Tibial nerve (tissue), 4 donors: ENCODE measurements at regions not wholly inside any gene's neighbourhood (a gene's known extent, or its start where the extent isn't known, plus 50 kb on each side); places are given as distances from the start of the nearest gene placed in this dataset.

Source experiments
- DNase-seq, 2 donors: peaks; one replicate each; pipeline ENCODE4 v3.0.0-alpha.2; 2019; ENCODE audit warnings: low spot score in 2 of 2
- H3K27ac ChIP-seq, 4 donors: fragments of 200-600 bp; sonication (generic) in 3 of 4; one replicate each; pipeline ENCODE4 v1.5.1; 2017 to 2019; ENCODE audit warnings: mild to moderate bottlenecking in 1 of 4
- H3K27me3 ChIP-seq, 2 donors: fragments of 200-600 bp; sonication (generic) in 1 of 2; one replicate each; pipeline versions ENCODE4 v1.5.1 to v1.6.0; 2017 to 2019
- H3K36me3 ChIP-seq, 3 donors: fragments of 200-600 bp; sonication (generic); one replicate each; pipeline ENCODE4 v1.5.1; 2018 to 2019
- H3K4me1 ChIP-seq, 4 donors: fragments of 200-600 bp; sonication (generic) in 3 of 4; one replicate each; pipeline ENCODE4 v1.5.1; 2017 to 2019
- H3K4me3 ChIP-seq, 4 donors: fragments of 200-600 bp; sonication (generic) in 3 of 4; one replicate each; pipeline ENCODE4 v1.5.1; 2017 to 2019; ENCODE audit warnings: mild to moderate bottlenecking in 1 of 4, moderate library complexity in 1 of 4
- H3K9me3 ChIP-seq, 4 donors: fragments of 200-600 bp; sonication (generic) in 3 of 4; one replicate each; pipeline ENCODE4 v1.5.1; 2017 to 2019
- CTCF ChIP-seq, 5 experiments: fragments of 200-600 bp in 3 of 5; fragments of 450-650 bp in 2 of 5; sonication (generic) in 3 of 5; IDR thresholded peaks; one replicate each; pipeline ENCODE4 v1.5.1; 2016 to 2019; ENCODE audit warnings: antibody characterized with exemption in 5 of 5, mild to moderate bottlenecking in 3 of 5, moderate library complexity in 2 of 5
- EP300 ChIP-seq, 2 donors: sonication (generic); formaldehyde crosslinking; IDR thresholded peaks; one replicate each; pipeline ENCODE4 v1.6.1; 2017; ENCODE audit warnings: antibody characterized with exemption in 2 of 2, mild to moderate bottlenecking in 1 of 2
- POLR2A ChIP-seq, 2 donors: fragments of 450-650 bp; IDR thresholded peaks; one replicate each; pipeline ENCODE4 v1.6.1; 2017; ENCODE audit warnings: antibody characterized with exemption in 2 of 2, mild to moderate bottlenecking in 2 of 2, moderate library complexity in 2 of 2
- WGBS, 2 donors: methylation state at CpG; one replicate each; pipeline ENCODE4 v1.1.5; 2018; 5-methylcytosine and 5-hydroxymethylcytosine counted together

DNA sequence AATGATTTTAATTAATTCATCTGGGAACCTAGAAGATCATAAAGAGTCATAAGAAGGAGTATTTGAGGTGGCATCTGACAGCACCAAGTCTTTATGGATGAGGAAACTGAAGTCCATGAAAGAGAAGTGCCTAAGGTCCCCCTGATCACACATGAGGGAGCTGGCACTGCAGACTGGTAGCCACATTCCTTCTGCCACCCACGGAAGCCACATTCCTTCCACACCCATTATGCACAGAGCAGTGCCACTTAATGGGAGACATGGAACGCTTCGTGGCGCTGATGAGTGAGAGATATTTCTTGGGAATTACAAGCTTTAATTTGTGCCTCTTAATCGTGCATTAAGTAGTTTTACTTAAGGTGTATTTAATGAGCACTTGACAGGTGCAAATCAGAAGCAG lies 139.3 kb upstream of the NTF3 start:
- DNase-seq = no peak
- H3K27ac ChIP-seq = no peak overlapping the region
- no peak overlapping the region for H3K4me3 ChIP-seq
- no peaks in the 10 kb centered on the region for H3K36me3 ChIP-seq
- H3K4me1 ChIP-seq = no peaks in the 10 kb centered on the region
- H3K27me3 ChIP-seq = no peaks in the 10 kb centered on the region
- 69 to 82% methylated on average over 5 of the region's 5 CpGs for WGBS, 2 donors
- TF ChIP-seq POLR2A (IDR thresholded peaks at IDR 0.05) (no peak), CTCF (IDR thresholded peaks at IDR 0.05) (no peak), EP300 (IDR thresholded peaks at IDR 0.05) (no peak)
- H3K9me3 ChIP-seq = no peaks in the 10 kb centered on the region

- no peak overlapping the region for H3K4me3 ChIP-seq
- no peak overlapping the region for H3K27ac ChIP-seq
- no peak for DNase-seq
- WGBS, 2 donors = 77 to 90% methylated on average over 2 of the region's 2 CpGs
- no peaks in the 10 kb centered on the region for H3K9me3 ChIP-seq
- TF ChIP-seq EP300 (IDR thresholded peaks at IDR 0.05) = no peak
- no peak for TF ChIP-seq POLR2A (IDR thresholded peaks at IDR 0.05)
- H3K36me3 ChIP-seq = no peaks in the 10 kb centered on the region
- no peaks in the 10 kb centered on the region for H3K27me3 ChIP-seq
- no peaks in the 10 kb centered on the region for H3K4me1 ChIP-seq
Measured at GRCh38 chr12:5293773-5294172, 138.1 kb upstream of the NTF3 start.

DNA sequence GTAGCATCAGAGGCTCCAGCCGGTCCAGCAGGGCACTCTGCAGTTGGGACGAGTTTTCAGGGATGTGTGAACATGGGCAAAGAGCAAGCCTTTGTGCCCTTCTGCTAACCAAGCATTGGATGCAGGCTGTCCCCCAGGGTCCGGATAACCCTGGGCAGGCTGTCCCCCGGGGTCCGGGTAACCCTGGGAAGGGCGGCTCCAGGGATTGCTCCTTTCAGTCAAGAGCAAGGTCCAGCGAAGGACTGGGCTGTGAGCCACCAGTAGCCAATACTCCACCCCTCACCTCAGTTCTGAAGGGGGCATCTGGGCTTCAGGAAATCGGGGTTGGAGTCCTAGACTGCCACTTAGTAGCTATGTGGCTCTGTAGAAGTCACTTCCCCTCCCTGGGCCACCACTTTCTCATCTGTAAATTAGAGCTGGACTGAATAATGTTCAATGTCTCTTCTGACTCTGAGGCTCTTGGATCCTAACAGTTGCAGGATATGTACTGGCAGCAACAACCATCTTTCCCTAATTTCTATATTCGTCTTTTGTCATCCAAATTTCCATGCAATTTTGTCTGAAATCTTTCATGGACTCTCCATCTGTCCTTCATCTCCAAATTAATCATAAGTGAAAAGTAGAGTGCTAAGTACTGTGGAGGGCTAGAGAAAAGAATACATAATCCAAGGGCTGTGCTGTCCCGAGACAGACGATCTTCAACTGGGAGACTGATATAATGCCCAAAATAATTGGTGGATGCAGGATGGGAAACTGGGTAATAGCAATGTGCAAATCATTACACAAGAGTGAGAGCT lies 137.4 kb upstream of the NTF3 start:
- Histone ChIP-seq H3K27ac (no peak overlapping the region), H3K9me3 (no peaks in the 10 kb centered on the region), H3K36me3 (no peaks in the 10 kb centered on the region), H3K4me1 (no peaks in the 10 kb centered on the region), H3K4me3 (no peak overlapping the region), H3K27me3 (no peaks in the 10 kb centered on the region)
- no peak for TF ChIP-seq CTCF (IDR thresholded peaks at IDR 0.05)
- TF ChIP-seq POLR2A (IDR thresholded peaks at IDR 0.05) = no peak
- TF ChIP-seq EP300 (IDR thresholded peaks at IDR 0.05) = no peak
- WGBS, 2 donors = 82 to 88% methylated on average over 11 of the region's 11 CpGs
- DNase-seq = no peak

- DNase-seq = no peak
- H3K4me1 ChIP-seq = no peaks in the 10 kb centered on the region
- 84 to 87% methylated on average over 3 of the region's 3 CpGs for WGBS, 2 donors
- H3K9me3 ChIP-seq = no peaks in the 10 kb centered on the region
- H3K4me3 ChIP-seq = no peak overlapping the region
- H3K36me3 ChIP-seq = no peaks in the 10 kb centered on the region
- H3K27me3 ChIP-seq = no peaks in the 10 kb centered on the region
- no peak overlapping the region for H3K27ac ChIP-seq
- TF ChIP-seq CTCF (IDR thresholded peaks at IDR 0.05) (no peak), EP300 (IDR thresholded peaks at IDR 0.05) (no peak), POLR2A (IDR thresholded peaks at IDR 0.05) (no peak)
Measured at GRCh38 chr12:5295151-5295550, 136.8 kb upstream of the NTF3 start.

GRCh38 chr12:5295996-5296395 lies 135.9 kb upstream of the NTF3 start:
- Histone ChIP-seq H3K36me3 (no peaks in the 10 kb centered on the region), H3K9me3 (no peaks in the 10 kb centered on the region), H3K27me3 (no peaks in the 10 kb centered on the region), H3K4me3 (no peak overlapping the region), H3K27ac (no peak overlapping the region), H3K4me1 (no peaks in the 10 kb centered on the region)
- WGBS, 2 donors = 57 to 61% methylated on average over 2 of the region's 2 CpGs
- TF ChIP-seq CTCF (IDR thresholded peaks at IDR 0.05) (no peak), EP300 (IDR thresholded peaks at IDR 0.05) (no peak)
- DNase-seq = no peak
